Hepatocyte (in vitro differentiated cells): ENCODE measurements at regions not wholly inside any gene's neighbourhood (a gene's known extent, or its start where the extent isn't known, plus 50 kb on each side); places are given as distances from the start of the nearest gene placed in this dataset.

Experiments
- DNase-seq: peaks from one replicate; pipeline ENCODE4 v3.0.0-alpha.2; 2016; ENCODE audit warnings: low spot score
- H2AFZ ChIP-seq: fragments of 200-600 bp; sonication (generic); 2 replicates; pipeline ENCODE4 v1.6.0; 2016; ENCODE audit warnings: antibody characterized with exemption, mild to moderate bottlenecking
- H3K27ac ChIP-seq: fragments of 200-600 bp; sonication (generic); 2 replicates; pipeline ENCODE4 v1.5.1; 2016; ENCODE audit warnings: mild to moderate bottlenecking
- H3K27me3 ChIP-seq: fragments of 200-600 bp; sonication (generic); 2 replicates; pipeline ENCODE4 v1.6.1; 2016
- H3K36me3 ChIP-seq: fragments of 200-600 bp; sonication (generic); replicated peaks from 2 replicates; pipeline ENCODE4 v1.5.1; 2016; ENCODE audit warnings: low read depth; ENCODE audit not compliant: insufficient read depth
- H3K4me1 ChIP-seq: fragments of 200-600 bp; sonication (generic); 2 replicates; pipeline ENCODE4 v1.5.1; 2016; ENCODE audit warnings: mild to moderate bottlenecking, moderate library complexity; ENCODE audit not compliant: insufficient read depth
- H3K4me2 ChIP-seq: fragments of 200-600 bp; sonication (generic); 2 replicates; pipeline ENCODE4 v1.6.0; 2016
- H3K4me3 ChIP-seq: fragments of 200-600 bp; sonication (generic); 2 replicates; pipeline ENCODE4 v1.5.1; 2016; ENCODE audit warnings: mild to moderate bottlenecking
- H3K79me2 ChIP-seq: fragments of 200-600 bp; sonication (generic); 2 replicates; pipeline ENCODE4 v1.6.0; 2017; ENCODE audit warnings: mild to moderate bottlenecking
- H3K9me2 ChIP-seq: fragments of 200-600 bp; sonication (generic); replicated peaks from 2 replicates; pipeline ENCODE4 v1.6.0; 2017; ENCODE audit warnings: mild to moderate bottlenecking; ENCODE audit not compliant: insufficient read depth
- H3K9me3 ChIP-seq: fragments of 200-600 bp; sonication (generic); 2 replicates; pipeline ENCODE4 v1.5.1; 2016; ENCODE audit warnings: low read depth, mild to moderate bottlenecking
- H4K20me1 ChIP-seq: fragments of 200-600 bp; sonication (generic); 2 replicates; pipeline ENCODE4 v1.6.0; 2016; ENCODE audit warnings: mild to moderate bottlenecking; ENCODE audit not compliant: insufficient read depth, poor library complexity, severe bottlenecking
- EZH2 ChIP-seq: fragments of 200-600 bp; sonication (generic); IDR thresholded peaks from 2 replicates; pipeline ENCODE4 v1.6.1; 2016; ENCODE audit warnings: antibody characterized with exemption, mild to moderate bottlenecking, borderline replicate concordance
- EZH2phosphoT487 ChIP-seq: fragments of 200-600 bp; sonication (generic); IDR thresholded peaks from one replicate; pipeline ENCODE4 v1.6.1; 2018; ENCODE audit warnings: antibody characterized with exemption, mild to moderate bottlenecking, low read depth, moderate library complexity; ENCODE audit not compliant: unreplicated experiment, severe bottlenecking
- WGBS: methylation state at CpG from one replicate; pipeline ENCODE4 v1.1.6; 2016; ENCODE audit warnings: low lambda C conversion rate; ENCODE audit errors: missing lambda C conversion rate; 5-methylcytosine and 5-hydroxymethylcytosine counted together
- TF ChIP-seq, protein P1 (sequence below): fragments of 200-600 bp; sonication (generic); IDR thresholded peaks from 2 replicates; pipeline ENCODE4 v1.5.1; 2016; ENCODE audit warnings: antibody characterized with exemption, mild to moderate bottlenecking; ENCODE audit not compliant: poor library complexity

DNA sequence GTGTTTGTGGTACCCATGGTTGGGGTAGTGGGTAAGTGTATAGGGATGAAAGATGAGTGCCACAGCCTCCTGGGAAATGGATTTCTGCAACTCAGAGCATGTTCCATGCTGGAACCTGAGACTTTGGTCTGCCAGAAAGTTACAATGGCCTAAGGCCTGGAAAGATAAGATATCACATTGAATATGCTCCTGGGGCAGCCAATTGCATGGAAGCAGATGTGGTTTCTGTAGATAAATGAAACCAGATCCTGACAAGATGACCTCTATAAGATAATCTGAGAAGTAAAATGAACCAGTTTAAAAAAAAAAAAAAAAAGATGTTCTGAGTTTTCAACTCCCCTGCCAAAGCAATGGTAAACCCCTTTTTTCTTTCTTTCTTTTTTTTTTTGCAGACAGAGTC lies 91.4 kb upstream of the NCK2 start:
- no peak overlapping the region for H3K4me2 ChIP-seq
- H3K4me3 ChIP-seq, result no peak overlapping the region
- no peak for TF ChIP-seq EZH2
- no peak for TF ChIP-seq EZH2phosphoT487
- TF ChIP-seq, protein P1, sequence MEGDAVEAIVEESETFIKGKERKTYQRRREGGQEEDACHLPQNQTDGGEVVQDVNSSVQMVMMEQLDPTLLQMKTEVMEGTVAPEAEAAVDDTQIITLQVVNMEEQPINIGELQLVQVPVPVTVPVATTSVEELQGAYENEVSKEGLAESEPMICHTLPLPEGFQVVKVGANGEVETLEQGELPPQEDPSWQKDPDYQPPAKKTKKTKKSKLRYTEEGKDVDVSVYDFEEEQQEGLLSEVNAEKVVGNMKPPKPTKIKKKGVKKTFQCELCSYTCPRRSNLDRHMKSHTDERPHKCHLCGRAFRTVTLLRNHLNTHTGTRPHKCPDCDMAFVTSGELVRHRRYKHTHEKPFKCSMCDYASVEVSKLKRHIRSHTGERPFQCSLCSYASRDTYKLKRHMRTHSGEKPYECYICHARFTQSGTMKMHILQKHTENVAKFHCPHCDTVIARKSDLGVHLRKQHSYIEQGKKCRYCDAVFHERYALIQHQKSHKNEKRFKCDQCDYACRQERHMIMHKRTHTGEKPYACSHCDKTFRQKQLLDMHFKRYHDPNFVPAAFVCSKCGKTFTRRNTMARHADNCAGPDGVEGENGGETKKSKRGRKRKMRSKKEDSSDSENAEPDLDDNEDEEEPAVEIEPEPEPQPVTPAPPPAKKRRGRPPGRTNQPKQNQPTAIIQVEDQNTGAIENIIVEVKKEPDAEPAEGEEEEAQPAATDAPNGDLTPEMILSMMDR, result no peak
- H3K27me3 ChIP-seq, result no peaks in the 10 kb centered on the region
- H3K9me2 ChIP-seq, result no peaks in the 10 kb centered on the region
- no peak overlapping the region for H2AFZ ChIP-seq
- H3K9me3 ChIP-seq, result no peaks in the 10 kb centered on the region
- no peak overlapping the region for H3K27ac ChIP-seq
- H3K4me1 ChIP-seq, result no peaks in the 10 kb centered on the region
- H4K20me1 ChIP-seq, result no peaks in the 10 kb centered on the region
- no peak for DNase-seq
- H3K79me2 ChIP-seq, result no peaks in the 10 kb centered on the region
- no peaks in the 10 kb centered on the region for H3K36me3 ChIP-seq

DNA sequence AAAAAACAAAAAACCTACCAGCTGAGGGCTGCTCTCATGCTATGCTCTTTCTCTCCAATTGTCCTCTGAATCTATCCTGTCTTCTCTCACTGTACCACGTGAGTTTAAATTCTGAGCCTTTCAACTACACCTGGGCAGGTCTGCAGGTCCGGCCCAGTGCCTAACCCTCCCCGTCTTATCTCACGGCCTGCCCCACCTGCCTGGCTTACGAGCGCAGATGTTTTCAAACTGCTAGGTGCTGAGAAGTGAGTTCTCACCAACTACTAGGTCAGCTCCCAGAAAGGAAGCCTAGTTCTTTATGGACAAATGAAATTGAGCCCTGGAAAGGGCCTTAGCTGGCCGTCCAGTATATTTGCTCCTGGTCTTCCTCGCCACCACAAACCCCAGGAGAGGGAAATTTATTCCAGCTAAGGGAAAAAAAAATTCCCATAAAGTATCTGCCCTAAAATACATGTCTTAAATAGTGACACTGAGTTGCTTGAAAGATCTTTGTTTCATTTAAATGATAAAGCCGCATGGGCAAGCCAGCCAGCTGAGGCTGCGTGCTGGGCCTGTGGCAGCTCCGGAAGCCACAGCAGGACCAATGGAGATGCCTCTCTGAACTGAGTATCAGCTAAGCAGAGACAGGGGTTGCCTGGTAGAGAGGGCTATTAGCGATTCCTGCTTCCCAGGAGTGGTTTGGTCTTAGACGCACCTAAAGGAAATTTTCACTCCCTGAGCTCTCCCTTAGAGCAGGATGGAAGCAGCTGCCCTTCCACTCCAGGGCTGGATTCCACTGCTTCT lies 92.5 kb upstream of the NCK2 start:
- H3K27ac ChIP-seq, result no peak overlapping the region
- no peaks in the 10 kb centered on the region for H4K20me1 ChIP-seq
- H3K4me2 ChIP-seq, result no peak overlapping the region
- H3K27me3 ChIP-seq, result no peaks in the 10 kb centered on the region
- H3K9me2 ChIP-seq, result no peaks in the 10 kb centered on the region
- H2AFZ ChIP-seq, result no peak overlapping the region
- 78% methylated on average over 13 of the region's 13 CpGs for WGBS
- H3K4me3 ChIP-seq, result no peak overlapping the region
- no peaks in the 10 kb centered on the region for H3K4me1 ChIP-seq
- no peaks in the 10 kb centered on the region for H3K36me3 ChIP-seq
- no peaks in the 10 kb centered on the region for H3K9me3 ChIP-seq
- no peak for TF ChIP-seq EZH2
- TF ChIP-seq, protein P1, result no peak
- TF ChIP-seq EZH2phosphoT487, result no peak
- H3K79me2 ChIP-seq, result no peaks in the 10 kb centered on the region
- DNase-seq, result no peak

DNA sequence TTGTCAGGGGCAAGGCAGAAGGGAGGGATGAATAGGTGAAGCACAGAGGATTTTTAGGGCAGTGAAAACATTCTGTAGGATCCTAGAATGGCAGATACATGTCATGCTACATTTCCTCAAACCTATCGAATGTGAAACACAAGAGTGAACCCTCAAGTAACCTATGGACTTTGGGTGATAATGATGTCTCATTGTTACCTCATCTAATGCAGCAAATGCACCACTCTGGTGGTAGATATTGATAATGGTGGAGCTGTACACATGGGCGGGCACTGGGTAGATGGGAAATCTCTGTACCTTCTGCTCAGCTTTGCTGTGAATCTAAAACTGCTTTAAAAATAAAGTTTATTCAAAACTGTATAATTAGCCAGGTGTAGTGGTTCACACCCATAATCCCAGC lies 95.2 kb upstream of the NCK2 start:
- H3K79me2 ChIP-seq, result no peaks in the 10 kb centered on the region
- WGBS, result 78% methylated on average over 2 of the region's 2 CpGs
- TF ChIP-seq, protein P1, result no peak
- TF ChIP-seq EZH2phosphoT487, result no peak
- TF ChIP-seq EZH2, result no peak
- no peaks in the 10 kb centered on the region for H3K9me2 ChIP-seq
- H3K4me3 ChIP-seq, result no peak overlapping the region
- H4K20me1 ChIP-seq, result no peaks in the 10 kb centered on the region
- no peaks in the 10 kb centered on the region for H3K4me1 ChIP-seq
- no peaks in the 10 kb centered on the region for H3K27me3 ChIP-seq
- no peak for DNase-seq
- H3K9me3 ChIP-seq, result no peaks in the 10 kb centered on the region
- H2AFZ ChIP-seq, result no peak overlapping the region
- H3K36me3 ChIP-seq, result no peaks in the 10 kb centered on the region
- H3K27ac ChIP-seq, result no peak overlapping the region
- no peak overlapping the region for H3K4me2 ChIP-seq

DNA sequence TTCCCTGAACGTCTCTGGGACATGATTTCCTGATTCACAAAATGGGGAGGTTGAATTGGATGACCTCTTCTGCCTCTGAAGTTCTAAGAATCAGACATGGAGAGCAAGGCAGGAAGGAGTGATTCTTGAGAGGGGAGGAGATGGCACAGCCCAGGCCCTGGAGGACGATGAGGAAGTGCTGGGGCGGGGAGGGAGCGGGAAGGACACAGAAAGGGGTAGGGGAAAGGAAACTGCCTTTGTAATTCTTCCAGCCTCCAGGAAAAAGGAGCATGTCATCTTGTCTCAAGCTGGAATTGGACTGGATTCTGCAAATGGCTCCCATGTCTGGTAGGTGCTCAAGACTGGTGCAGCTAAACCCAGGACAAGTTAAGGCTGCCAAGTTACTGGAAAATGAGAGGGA lies 97.0 kb upstream of the NCK2 start:
- Histone ChIP-seq H4K20me1 (no peaks in the 10 kb centered on the region), H3K9me3 (no peaks in the 10 kb centered on the region), H3K4me3 (no peak overlapping the region), H3K79me2 (no peaks in the 10 kb centered on the region), H3K4me1 (peaks cover 4% of the 10 kb centered on the region), H3K27ac (no peak overlapping the region), H3K27me3 (no peaks in the 10 kb centered on the region), H3K4me2 (no peak overlapping the region), H3K36me3 (no peaks in the 10 kb centered on the region), H2AFZ (no peak overlapping the region), H3K9me2 (no peaks in the 10 kb centered on the region)
- 74% methylated on average over 4 of the region's 4 CpGs for WGBS
- TF ChIP-seq, protein P1, result no peak
- TF ChIP-seq EZH2, result no peak
- no peak for TF ChIP-seq EZH2phosphoT487
- DNase-seq, result no peak
